Esophagus mucosa (tissue), 1 donor: ENCODE measurements at regions not wholly inside any gene's neighbourhood (a gene's known extent, or its start where the extent isn't known, plus 50 kb on each side); places are given as distances from the start of the nearest gene placed in this dataset.
"Not testable (repeated sequence)": the region's sequence is repeated elsewhere in the genome, so short reads cannot be mapped to it uniquely, and the experiment has no call there.

Source experiments
- ATAC-seq: fragments of 200-7000 bp; cut with Tn5 transposase; one replicate; pipeline ENCODE4 v1.9.1; 2020
- donor health status: DM: yes; HTN: yes; CAD: no.

DNA sequence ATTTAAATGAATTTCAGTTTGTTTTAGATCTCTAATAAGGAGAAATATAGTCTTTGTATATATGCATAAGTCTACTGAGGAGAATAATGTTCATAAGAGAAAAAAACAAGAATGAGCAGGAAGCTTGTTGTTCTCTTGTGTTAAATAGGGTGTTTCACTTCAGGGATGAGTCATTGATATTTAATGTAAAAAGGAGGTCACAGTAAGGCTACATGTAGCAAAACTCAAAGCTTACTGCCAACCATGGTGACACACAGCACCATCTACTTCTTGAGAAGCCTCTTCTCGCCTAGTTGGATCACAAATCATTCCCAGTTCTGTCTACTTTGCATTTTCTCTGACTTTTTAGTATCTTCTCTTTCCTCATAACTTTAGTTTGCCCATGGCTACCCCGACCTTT lies 1466.0 kb upstream of the C9orf72 start:
- peak; percentile 97 for ATAC-seq

DNA sequence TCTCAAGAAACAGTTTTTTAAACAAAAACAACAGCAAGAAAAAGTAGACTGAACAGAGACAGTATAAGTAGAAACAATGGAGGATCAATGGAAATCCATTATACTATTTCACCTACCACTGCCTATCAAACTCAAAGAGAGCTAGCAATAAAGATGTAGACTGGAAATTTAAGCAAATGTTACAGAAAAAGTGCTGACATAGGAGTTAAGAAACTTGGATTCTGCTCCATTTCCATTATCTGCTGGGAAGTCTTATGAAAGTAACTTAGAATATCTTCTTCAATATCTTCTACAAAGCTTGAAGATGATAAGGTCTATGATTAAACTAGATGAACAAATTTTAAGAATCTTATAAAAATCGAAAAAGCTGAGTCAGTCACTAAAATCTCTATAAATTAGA lies 1469.8 kb upstream of the C9orf72 start:
- ATAC-seq, result no peak

DNA sequence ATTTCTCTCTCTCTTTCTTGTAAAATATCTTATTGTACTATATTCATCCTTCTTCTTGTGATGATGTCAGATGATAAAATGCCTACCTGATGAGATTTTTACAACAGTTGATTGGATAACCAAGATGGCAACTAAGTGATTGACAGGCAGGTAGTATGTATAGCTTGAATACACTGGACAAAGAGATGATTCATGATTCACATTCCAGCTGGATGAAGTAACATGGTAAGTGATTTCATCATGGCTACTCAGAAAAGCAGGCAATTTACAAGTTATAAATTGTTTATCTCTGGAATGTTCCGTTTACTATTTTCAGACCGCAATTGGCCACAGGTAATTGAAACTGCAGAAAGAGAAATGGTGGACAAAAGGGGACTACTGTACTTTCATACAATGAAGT lies 1471.7 kb upstream of the C9orf72 start:
- peak; percentile 81 for ATAC-seq

DNA sequence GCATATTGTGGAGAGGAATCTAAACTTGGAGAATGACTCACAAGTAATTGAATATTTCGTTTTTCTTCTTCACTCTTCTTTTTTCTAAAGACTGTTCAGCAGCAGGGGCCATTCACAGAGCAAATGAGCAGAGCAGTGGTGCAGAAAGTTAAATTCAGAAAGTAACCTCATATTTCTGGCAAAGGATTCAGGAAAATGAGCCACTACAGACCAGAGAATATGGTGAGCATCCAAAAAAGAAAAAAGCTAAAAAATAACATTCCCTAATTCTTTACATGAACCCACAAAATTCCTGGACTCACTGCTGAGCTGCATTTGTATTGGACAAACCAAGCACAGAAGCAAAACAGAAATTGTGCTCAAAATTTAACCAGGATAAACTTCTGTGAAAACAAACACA lies 1486.8 kb upstream of the C9orf72 start:
- no peak for ATAC-seq

DNA sequence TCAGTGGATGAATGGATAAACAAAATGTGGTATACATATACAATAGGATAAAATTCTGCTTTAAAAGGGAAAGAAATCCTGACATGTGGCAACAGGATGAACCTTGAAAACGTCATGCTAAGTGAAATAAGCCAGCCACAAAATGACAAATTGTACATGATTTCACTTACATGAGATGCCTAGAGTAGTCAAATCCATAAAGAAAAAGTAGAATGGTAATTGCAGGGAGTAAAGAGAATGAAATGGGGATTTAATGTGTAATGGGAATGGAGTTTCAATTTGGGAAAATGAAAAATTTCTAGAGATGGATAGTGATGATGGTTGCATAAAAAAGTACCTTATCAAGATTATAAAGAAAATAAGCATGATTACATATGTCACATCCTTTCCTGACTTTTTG lies 1489.2 kb upstream of the C9orf72 start:
- no peak for ATAC-seq

DNA sequence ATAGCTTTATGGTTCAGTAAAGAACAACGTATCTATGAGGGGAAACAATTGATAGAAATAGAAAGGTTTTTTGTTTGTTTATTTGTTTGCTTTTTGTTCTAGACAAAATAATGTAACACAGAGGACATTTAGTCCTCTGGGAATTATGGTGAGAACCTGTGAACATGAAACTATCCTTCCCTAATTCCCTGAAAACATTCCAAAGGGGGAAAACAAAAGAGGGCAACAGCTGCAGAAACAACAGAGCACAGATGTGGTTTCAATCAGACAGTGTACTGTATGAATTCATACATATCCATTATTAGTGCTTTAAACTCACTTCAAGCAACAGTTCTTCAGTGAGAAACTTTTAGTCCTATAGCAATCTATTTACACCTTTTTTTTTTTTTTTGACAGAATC lies 1489.8 kb upstream of the C9orf72 start:
- no peak for ATAC-seq

DNA sequence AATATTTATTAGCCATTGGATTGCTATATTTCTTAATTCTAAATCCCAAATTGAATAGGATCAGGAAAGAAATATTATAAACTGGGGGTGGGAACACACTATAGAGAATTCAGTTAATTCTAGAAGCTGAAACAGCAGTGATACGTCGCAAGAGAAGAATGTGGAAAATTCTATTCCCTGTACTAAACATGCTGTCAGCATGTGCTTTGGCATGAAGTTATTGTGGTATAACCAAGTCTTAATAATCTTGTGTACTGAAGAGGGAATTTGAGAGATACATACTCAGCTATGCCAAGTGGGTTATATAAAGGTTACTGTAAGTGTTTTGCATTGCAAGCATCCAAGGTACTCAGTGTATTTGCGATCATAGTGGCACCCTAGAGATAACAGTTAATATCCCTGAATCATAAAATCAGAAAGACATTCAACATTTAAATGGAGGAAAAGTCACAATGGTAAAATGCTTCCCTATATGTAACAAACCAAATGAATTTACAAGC lies 1492.9 kb upstream of the C9orf72 start:
- ATAC-seq, result no peak

DNA sequence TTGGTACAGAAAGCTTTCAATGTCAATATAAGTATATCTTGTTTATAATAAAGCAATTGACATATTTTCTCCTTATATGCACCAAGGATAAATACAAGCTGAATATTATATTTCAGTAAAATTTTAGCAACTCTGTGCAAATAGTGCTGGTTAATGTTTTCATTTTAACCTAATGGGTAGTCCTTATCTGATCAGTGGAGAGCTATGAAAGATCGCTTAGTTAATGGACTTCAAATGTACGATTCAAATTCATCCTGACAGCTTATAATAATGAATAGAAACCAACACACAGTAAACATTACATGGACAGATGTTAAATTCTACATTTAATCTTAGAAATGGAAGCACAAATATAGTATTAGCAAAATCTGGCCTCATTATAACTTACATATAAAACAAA lies 1495.2 kb upstream of the C9orf72 start:
- ATAC-seq, result no peak

DNA sequence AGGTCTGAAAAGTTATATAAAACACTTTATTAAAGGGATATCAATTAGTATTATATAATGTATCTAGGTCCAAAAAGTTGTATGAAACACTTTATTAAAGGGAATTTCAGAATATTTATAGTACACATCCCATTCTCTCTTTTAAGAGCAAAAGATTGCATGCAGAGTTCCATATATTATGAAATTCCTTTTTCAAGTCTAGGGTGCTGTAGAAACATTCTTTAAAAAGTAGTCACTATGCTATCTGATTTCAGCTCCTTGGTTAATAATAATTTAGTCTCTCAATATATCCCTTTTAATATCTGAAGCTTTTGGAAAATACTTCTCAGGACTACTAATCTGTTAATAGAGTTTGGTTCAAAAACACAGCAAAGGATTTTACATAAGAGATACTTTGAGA lies 1496.1 kb upstream of the C9orf72 start:
- ATAC-seq, result no peak

DNA sequence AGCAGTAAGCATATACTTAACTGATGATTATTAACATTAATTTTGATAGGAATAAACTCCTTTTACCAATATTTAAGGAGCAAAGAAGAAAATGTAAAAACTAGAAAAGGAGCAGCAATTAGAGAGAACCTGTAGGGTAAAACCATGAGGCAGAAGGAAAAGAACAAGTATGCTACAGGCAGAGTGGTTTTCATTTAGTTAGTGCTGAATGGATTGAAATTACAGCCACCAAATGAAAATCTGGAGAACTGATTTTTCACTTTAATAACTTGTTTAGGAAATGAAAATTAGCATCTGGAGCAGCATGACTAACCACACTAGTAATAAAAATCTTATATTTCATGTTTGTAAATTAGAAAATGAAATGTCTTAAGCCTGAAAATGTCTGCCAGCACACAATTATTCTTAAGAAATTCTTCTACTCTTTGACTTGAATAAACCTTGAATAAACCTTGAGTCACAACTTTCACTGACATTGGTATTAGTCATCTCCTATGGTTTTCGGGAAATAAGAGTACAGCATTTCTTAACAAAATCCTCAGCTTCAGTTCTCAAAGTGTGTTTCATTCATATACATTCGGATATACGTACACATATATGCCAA lies 1504.9 kb upstream of the C9orf72 start:
- peak; percentile 76 for ATAC-seq

DNA sequence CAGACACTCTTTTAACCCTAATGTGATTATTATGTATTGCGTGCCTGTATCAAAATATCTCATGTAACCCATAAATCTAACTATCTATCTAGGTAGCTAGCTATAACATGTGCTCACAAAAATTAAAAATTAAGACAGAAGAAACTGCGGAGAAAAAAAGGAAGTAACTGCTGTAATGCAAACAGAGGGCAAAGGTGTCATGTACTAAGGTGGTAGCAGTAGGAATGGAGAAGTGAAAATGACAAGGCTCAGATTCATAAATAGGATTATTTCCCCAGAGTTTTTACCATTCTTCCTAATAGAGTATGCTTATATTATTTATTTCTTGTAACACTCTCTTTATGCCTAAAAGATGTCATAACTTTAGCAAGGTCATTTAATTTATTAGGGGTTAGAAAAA lies 1527.5 kb upstream of the C9orf72 start:
- ATAC-seq, result no peak

DNA sequence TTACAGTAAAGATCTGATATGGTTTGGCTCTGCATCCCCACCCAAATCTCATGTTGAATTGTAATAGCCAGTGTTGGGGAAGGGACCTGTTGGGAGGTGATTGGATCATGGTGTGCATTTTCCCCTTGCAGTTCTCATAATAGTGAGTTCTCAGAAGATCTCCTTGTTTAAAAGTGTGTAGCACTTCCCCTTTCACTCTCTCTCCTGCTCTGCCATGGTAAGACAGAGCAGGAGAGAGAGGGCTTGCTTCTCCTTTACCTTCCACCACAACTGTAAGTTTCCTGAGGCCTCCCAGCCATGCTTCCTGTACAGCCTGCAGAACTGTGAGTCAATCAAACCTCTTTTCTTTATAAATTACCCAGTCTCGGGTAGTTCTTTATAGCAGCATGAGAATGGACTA lies 1530.9 kb upstream of the C9orf72 start:
- ATAC-seq, result not testable (repeated sequence)

DNA sequence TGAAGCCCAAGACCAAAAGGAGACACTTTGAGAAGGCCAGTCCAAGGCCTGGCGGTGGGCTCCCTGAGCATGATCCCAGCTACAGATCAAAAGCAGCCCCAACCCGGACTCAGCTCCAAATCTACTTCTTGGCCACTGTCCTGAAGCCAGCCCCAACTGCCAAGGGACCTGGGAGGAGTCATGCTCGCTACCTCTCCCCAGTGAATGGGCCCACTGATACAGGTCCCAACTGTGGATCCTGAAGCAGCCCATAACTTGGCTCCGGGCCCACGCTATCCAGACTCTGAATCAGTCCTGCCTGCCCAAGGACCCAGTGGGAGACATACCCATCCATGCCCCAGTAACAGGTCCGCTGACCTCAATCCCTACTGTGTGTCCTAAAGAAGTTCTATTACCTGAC lies 1545.3 kb upstream of the C9orf72 start:
- ATAC-seq, result no peak

DNA sequence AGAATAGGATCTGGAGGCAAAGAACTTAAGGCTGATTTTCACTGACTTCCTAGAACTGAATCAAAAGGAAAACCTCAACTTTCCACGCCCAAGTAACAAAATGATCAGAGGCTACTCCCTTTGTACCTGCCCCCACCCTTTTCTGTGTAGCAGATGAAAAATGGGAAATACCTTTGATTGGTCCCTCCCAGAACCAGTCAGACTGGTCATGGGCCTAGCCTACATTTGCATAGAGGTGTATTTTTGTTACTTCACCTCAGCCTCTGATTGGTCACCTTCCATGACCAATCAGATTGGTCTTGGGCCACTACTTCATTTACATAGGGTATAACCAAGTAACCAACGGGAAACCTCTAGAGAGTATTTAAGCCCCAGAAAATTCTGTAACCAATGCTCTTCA lies 1553.5 kb upstream of the C9orf72 start:
- peak; percentile 79 for ATAC-seq

DNA sequence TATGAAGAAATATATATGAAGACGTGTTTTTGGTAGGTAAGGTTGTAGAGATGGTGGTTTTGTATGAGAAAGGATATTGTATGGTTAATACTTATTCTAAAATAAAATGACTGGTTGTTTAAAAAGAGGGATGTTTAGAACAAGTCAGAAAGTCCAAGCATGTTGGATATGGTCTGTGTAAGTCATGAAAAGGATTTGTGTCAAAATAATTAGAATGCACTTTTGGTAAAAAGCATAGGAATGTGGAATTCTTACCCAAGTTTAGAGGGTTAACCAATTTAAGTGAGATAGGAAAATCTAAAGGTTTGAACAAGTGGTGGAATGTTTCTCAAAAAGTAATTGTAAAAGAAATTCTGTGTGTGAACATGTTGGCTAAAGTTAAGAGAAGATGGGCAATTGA lies 1556.5 kb upstream of the C9orf72 start:
- no peak for ATAC-seq

DNA sequence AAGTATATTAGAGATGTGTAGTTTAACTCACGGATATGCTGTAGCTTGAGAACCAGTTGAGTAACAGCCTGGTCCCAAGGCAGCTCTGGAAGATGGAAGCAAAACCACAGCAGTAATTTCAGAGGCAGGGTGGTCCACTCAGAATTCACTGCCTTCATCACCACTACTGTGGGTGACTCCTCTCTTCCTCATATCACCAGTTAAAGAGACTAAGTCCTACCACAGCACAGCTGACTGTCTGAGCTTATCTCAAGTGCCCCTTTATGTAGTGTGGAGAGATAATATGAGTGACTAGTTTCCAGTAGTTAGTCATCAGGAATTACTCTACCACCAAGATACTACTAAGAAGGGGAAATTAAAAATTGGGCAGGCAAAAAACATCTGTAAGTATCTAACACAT lies 1571.2 kb upstream of the C9orf72 start:
- no peak for ATAC-seq

DNA sequence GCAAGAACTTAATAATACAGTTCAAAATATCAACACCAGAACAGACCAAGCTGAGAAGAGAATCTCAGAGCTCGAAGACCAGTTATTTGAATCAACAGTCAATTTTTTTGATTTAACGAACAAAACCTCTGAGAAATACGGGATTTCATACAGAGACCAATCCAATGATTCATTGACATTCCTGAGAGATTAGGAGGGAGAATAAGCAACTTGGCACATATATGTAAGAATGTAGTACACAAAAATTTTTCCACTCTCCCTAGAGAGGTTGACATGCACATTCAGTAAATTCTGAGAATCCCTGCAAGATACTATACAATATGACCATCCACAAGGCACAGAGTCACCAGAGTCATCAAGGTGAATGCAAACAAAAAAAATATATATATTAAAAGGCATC lies 1577.3 kb upstream of the C9orf72 start:
- no peak for ATAC-seq

DNA sequence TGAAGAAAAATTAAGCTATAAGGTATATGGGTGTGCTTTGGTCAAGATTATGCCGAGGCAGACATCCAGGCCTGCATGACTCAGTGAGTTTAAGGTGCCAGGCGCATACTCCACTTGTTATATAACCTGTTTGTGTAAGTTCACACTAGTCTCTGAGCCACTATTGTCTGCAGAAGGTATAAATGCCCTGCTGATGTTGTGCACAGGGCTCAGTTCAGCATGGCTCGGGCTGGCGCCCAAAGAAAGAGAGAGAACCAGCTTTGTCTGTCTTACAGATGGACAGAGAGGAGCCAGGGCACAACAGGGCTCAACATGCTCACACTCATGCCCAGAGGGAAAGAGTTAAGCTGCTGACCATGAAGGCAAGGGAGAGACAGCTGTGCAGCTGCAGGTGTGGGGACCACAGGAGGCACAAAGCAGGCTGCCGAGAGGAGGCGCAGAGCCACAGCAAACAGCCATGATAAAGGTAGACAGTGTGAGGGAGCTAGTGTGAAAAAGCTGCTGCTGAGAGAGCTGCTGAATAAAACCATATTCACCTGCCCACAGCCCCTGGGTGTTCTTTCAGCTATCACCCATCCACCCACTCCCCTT lies 1587.6 kb upstream of the C9orf72 start:
- peak; percentile 67 for ATAC-seq

DNA sequence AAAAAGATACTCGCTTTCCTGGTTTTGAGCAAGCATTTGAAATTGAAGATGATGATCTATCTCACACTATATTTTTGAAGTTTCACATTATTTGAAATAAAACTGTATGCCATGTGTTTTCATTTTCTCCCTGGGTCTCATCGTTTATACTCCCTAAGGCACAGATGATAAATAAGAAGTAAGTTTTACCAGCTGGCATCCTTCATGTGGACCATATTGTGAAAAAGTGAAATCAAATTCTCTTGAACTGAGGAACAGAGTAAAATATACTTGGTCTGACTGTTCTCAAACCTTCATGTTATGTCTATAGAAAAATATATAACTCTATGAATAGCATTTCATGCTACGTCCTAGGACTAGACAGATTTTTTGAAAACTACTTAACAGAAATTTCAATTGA lies 1600.9 kb upstream of the C9orf72 start:
- ATAC-seq, result no peak

DNA sequence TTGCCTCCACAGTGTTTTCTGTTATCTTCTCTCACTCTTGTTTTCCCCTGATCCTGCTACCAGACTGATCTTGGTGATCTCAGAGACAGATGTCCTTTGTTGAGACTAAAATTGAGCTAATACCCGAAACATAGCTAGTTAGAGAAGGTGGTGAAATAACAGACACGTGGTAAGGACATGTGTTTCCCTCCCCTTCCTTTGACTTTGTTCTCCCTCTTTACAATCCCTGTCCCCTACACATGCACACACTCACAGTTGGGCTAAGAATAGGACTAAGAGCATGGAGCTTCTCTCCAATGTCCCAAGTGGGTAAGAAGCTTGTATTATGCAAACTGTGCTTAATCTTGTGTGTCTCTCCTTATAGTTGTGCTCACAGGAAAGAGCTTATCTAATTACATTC lies 1603.0 kb upstream of the C9orf72 start:
- ATAC-seq, result no peak

DNA sequence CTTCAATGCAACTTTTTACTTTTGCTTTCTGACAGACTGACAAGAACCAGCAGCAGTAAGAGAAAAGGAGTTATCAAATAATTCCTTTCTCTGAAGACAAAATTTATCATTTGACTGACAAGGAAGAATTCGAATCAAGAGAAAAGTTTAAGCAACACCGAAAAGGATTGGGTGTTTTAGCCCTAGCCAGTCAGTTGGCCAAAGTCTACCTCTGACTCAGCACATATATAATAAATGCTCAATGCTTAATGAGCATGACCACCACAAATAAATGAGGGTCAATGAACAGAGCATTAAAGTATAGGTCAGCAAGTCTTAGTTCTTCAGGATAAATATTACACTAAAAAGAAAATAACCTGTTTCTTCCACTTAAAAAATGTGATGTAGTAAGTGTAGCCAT lies 1603.5 kb upstream of the C9orf72 start:
- no peak for ATAC-seq

DNA sequence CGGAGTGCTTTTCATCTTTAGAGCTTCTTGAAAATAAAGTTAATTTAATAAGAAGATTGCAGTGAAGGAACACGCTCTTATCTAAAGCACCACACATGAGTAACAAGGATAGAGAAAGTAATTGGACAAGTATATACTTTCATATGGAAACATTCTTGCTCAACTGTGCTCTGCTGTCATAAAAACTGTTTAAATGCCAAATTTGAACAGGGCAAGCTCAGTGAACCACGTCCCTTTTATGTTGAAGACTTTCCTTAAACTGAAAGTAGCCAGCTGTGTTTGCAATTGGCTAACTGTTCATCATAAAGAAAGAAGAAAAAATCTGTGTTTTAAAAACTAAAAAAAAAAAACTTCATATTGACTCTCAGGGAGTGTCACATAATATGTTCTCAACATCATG lies 1610.7 kb upstream of the C9orf72 start:
- ATAC-seq, result no peak

DNA sequence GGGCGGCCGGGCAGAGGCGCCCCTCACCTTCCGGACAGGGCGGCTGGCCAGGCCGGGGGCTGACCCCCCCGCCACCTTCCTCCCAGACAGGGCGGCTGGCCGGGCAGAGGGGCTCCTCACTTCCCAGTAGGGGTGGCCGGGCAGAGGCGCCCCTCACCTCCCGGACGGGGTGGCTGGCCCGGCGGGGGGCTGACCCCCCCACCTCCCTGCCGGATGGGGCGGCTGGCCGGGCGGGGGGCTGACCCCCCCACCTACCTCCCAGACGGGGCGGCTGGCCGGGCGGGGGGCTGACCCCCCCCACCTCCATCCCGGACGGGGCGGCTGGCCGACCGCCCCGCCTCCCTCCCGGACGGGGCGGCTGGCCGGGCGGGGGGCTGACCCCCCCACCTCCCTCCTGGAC lies 1615.5 kb upstream of the C9orf72 start:
- not testable (repeated sequence) for ATAC-seq

DNA sequence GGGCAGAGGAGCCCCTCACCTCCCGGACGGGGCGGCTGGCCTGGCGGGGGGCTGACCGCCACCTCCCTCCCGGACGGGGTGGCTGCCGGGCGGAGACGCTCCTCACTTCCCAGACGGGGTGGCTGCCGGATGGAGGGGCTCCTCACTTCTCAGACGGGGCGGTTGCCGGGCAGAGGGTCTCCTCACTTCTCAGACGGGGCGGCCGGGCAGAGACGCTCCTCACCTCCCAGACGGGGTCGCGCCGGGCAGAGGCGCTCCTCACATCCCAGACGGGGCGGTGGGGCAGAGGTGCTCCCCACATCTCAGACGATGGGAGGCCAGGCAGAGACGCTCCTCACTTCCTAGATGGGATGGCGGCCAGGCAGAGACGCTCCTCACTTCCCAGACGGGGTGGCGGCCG lies 1615.9 kb upstream of the C9orf72 start:
- ATAC-seq, result not testable (repeated sequence)

DNA sequence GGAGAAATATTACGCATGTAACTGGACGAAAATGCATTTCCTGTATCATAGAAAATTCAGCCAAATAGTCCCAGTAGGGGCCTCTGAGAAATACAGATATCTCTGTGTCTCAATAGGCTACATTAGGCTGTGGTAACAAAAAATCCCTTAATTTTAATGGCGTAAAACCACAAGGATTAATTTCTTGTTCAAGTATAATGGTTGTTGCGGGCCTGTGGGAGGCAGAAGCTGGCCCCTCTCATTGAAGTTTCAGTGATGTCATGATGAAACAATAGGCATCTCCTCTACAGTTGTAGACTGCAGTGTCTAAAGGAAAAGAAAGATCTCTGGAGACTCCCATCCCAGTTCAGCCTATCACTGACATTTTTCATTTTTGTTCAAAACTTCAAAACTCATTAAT lies 1625.6 kb upstream of the C9orf72 start:
- ATAC-seq, result no peak
